ENCODE measurements at regions not wholly inside any gene's neighbourhood (a gene's known extent, or its start where the extent isn't known, plus 50 kb on each side); places are given as distances from the start of the nearest gene placed in this dataset.

GRCh38 chr12:47323802-47324201 lies 244.0 kb upstream of the AMIGO2 start:
- Histone ChIP-seq H3K27ac (ENCODE audit: low read depth in 1 of 2, low read length in 2 of 2) (no peak overlapping the region), H3K9me3 (ENCODE audit: control insufficient read depth in 4 of 4, low read length in 3 of 4) (no peaks in the 10 kb centered on the region), H3K4me3 (ENCODE audit: low read depth in 1 of 3, low read length in 3 of 3) (no peak overlapping the region), H3K9ac (ENCODE audit: low read depth in 1 of 2, low read length in 2 of 2) (no peak overlapping the region), H3K36me3 (ENCODE audit: control insufficient read depth in 4 of 4, insufficient read depth in 3 of 4, low read depth in 1 of 4, low read length in 3 of 4) (no peaks in the 10 kb centered on the region), H3K4me1 (ENCODE audit: control insufficient read depth in 4 of 4, insufficient read depth in 4 of 4, low read length in 3 of 4) (no peaks in the 10 kb centered on the region), H3K27me3 (ENCODE audit: control insufficient read depth in 4 of 4, insufficient read depth in 4 of 4, low read length in 3 of 4) (no peaks in the 10 kb centered on the region)
- TF ChIP-seq FOXA2 (IDR thresholded peaks at IDR 0.05): no peak
- no peak for TF ChIP-seq EGR1 (IDR thresholded peaks at IDR 0.05; ENCODE audit: low read depth in 2 of 2)
- no peak for TF ChIP-seq CTCF (IDR thresholded peaks at IDR 0.05; ENCODE audit: low read depth, low read length, missing input control)
- TF ChIP-seq RXRA (IDR thresholded peaks at IDR 0.05): no peak
- no peak for TF ChIP-seq HNF4A (conservative IDR thresholded peaks at IDR 0.05)
- TF ChIP-seq GABPA (IDR thresholded peaks at IDR 0.05 in 1 of 2, conservative IDR thresholded peaks at IDR 0.05 in 1 of 2): no peak
- no peak for TF ChIP-seq FOXA1 (IDR thresholded peaks at IDR 0.05)
- 89% methylated on average over 2 of the region's 2 CpGs for WGBS
- DNase-seq (ENCODE audit: low spot score): no peak

GRCh38 chr12:47321436-47321835 lies 241.7 kb upstream of the AMIGO2 start:
- Histone ChIP-seq H3K27me3 (ENCODE audit: control insufficient read depth in 4 of 4, insufficient read depth in 4 of 4, low read length in 3 of 4) (no peaks in the 10 kb centered on the region), H3K36me3 (ENCODE audit: control insufficient read depth in 4 of 4, insufficient read depth in 3 of 4, low read depth in 1 of 4, low read length in 3 of 4) (no peaks in the 10 kb centered on the region), H3K4me3 (ENCODE audit: low read depth in 1 of 3, low read length in 3 of 3) (no peak overlapping the region), H3K9ac (ENCODE audit: low read depth in 1 of 2, low read length in 2 of 2) (no peak overlapping the region), H3K27ac (ENCODE audit: low read depth in 1 of 2, low read length in 2 of 2) (no peak overlapping the region), H3K4me1 (ENCODE audit: control insufficient read depth in 4 of 4, insufficient read depth in 4 of 4, low read length in 3 of 4) (peaks cover 2 to 11% (median 4%) of the 10 kb centered on the region in 4 donors), H3K9me3 (ENCODE audit: control insufficient read depth in 4 of 4, low read length in 3 of 4) (no peaks in the 10 kb centered on the region)
- DNase-seq (ENCODE audit: low spot score): no peak
- WGBS: 54% methylated on average over 2 of the region's 2 CpGs
- TF ChIP-seq SP1 (IDR thresholded peaks at IDR 0.05) (no peak), NR2F2 (IDR thresholded peaks at IDR 0.05) (no peak), RAD21 (IDR thresholded peaks at IDR 0.05) (no peak)

GRCh38 chr12:47319746-47320145 lies 240.0 kb upstream of the AMIGO2 start:
- no peaks in the 10 kb centered on the region for H3K9me3 ChIP-seq (ENCODE audit: control insufficient read depth in 4 of 4, low read length in 3 of 4)
- no peak overlapping the region for H3K27ac ChIP-seq (ENCODE audit: low read depth in 1 of 2, low read length in 2 of 2)
- DNase-seq (ENCODE audit: low spot score): no peak
- WGBS: 98% methylated on average over 1 of the region's 1 CpG
- TF ChIP-seq FOXA1 (IDR thresholded peaks at IDR 0.05): no peak
- no peak for TF ChIP-seq ATF3 (IDR thresholded peaks at IDR 0.05)
- peaks cover 3 to 18% (median 7%) of the 10 kb centered on the region in 4 donors for H3K4me1 ChIP-seq (ENCODE audit: control insufficient read depth in 4 of 4, insufficient read depth in 4 of 4, low read length in 3 of 4)
- H3K4me3 ChIP-seq (ENCODE audit: low read depth in 1 of 3, low read length in 3 of 3): no peak overlapping the region
- H3K36me3 ChIP-seq (ENCODE audit: control insufficient read depth in 4 of 4, insufficient read depth in 3 of 4, low read depth in 1 of 4, low read length in 3 of 4): no peaks in the 10 kb centered on the region
- no peak overlapping the region for H3K9ac ChIP-seq (ENCODE audit: low read depth in 1 of 2, low read length in 2 of 2)
- no peaks in the 10 kb centered on the region for H3K27me3 ChIP-seq (ENCODE audit: control insufficient read depth in 4 of 4, insufficient read depth in 4 of 4, low read length in 3 of 4)

GRCh38 chr12:47318963-47319362 lies 239.2 kb upstream of the AMIGO2 start:
- Histone ChIP-seq H3K4me1 (ENCODE audit: control insufficient read depth in 4 of 4, insufficient read depth in 4 of 4, low read length in 3 of 4) (peaks cover 3 to 23% (median 7%) of the 10 kb centered on the region in 4 donors), H3K9ac (ENCODE audit: low read depth in 1 of 2, low read length in 2 of 2) (no peak overlapping the region), H3K27me3 (ENCODE audit: control insufficient read depth in 4 of 4, insufficient read depth in 4 of 4, low read length in 3 of 4) (no peaks in the 10 kb centered on the region), H3K36me3 (ENCODE audit: control insufficient read depth in 4 of 4, insufficient read depth in 3 of 4, low read depth in 1 of 4, low read length in 3 of 4) (no peaks in the 10 kb centered on the region), H3K4me3 (ENCODE audit: low read depth in 1 of 3, low read length in 3 of 3) (no peak overlapping the region), H3K9me3 (ENCODE audit: control insufficient read depth in 4 of 4, low read length in 3 of 4) (no peaks in the 10 kb centered on the region), H3K27ac (ENCODE audit: low read depth in 1 of 2, low read length in 2 of 2) (no peak overlapping the region)
- no peak for DNase-seq (ENCODE audit: low spot score)
- WGBS: 91% methylated on average over 4 of the region's 4 CpGs
- no peak for TF ChIP-seq YY1 (IDR thresholded peaks at IDR 0.05)
- no peak for TF ChIP-seq TAF1 (conservative IDR thresholded peaks at IDR 0.05)
- TF ChIP-seq ZBTB33 (IDR thresholded peaks at IDR 0.05): no peak
- TF ChIP-seq RXRA (IDR thresholded peaks at IDR 0.05): no peak
- TF ChIP-seq FOXA1 (IDR thresholded peaks at IDR 0.05): no peak
- no peak for TF ChIP-seq HNF4A (conservative IDR thresholded peaks at IDR 0.05)
- no peak for TF ChIP-seq MAX (IDR thresholded peaks at IDR 0.05)
- no peak for TF ChIP-seq JUND (IDR thresholded peaks at IDR 0.05)
- no peak for TF ChIP-seq EGR1 (IDR thresholded peaks at IDR 0.05; ENCODE audit: low read depth in 2 of 2)
- TF ChIP-seq GABPA (IDR thresholded peaks at IDR 0.05 in 1 of 2, conservative IDR thresholded peaks at IDR 0.05 in 1 of 2): no peak
- TF ChIP-seq NR2F2 (IDR thresholded peaks at IDR 0.05): no peak
- TF ChIP-seq REST (IDR thresholded peaks at IDR 0.05): no peak
- no peak for TF ChIP-seq HNF4G (IDR thresholded peaks at IDR 0.05)
